Vagina (tissue), 2 donors: ENCODE measurements at regions not wholly inside any gene's neighbourhood (a gene's known extent, or its start where the extent isn't known, plus 50 kb on each side); places are given as distances from the start of the nearest gene placed in this dataset.

Experiments used
- DNase-seq, 2 donors: peaks; one replicate each; pipeline ENCODE4 v3.0.0-alpha.2; 2017; ENCODE audit errors: extremely low spot score in 2 of 2
- H3K27ac ChIP-seq: fragments of 200-600 bp; sonication (generic); one replicate; pipeline ENCODE4 v1.5.1; 2019
- H3K27me3 ChIP-seq: fragments of 200-600 bp; sonication (generic); one replicate; pipeline ENCODE4 v1.5.1; 2019
- H3K36me3 ChIP-seq, 2 donors: fragments of 200-600 bp; sonication (generic); one replicate each; pipeline ENCODE4 v1.5.1; 2017 to 2019
- H3K4me1 ChIP-seq: fragments of 200-600 bp; sonication (generic); one replicate; pipeline ENCODE4 v1.5.1; 2019
- H3K4me3 ChIP-seq, 2 donors: fragments of 200-600 bp; sonication (generic); 1 replicate in 1 of 2; 2 replicates in 1 of 2; pipeline ENCODE4 v1.5.1; 2016 to 2019
- H3K9me3 ChIP-seq: fragments of 200-600 bp; sonication (generic); one replicate; pipeline ENCODE4 v1.5.1; 2019
- POLR2A ChIP-seq, 2 donors: fragments of 450-650 bp; IDR thresholded peaks; one replicate each; pipeline ENCODE4 v1.6.1; 2017; ENCODE audit warnings: antibody characterized with exemption in 2 of 2, mild to moderate bottlenecking in 2 of 2, moderate library complexity in 2 of 2
- POLR2AphosphoS5 ChIP-seq, 2 donors: sonication (generic); formaldehyde crosslinking; IDR thresholded peaks; one replicate each; pipeline ENCODE4 v1.9.0; 2017; ENCODE audit warnings: antibody characterized with exemption in 2 of 2, mild to moderate bottlenecking in 2 of 2, low read depth in 1 of 2; ENCODE audit not compliant: insufficient read depth in 1 of 2
- intact Hi-C: fragments of 100-400 bp; cut with DNase I; formaldehyde crosslinking; loops from one replicate; pipeline ENCODE4 v1.15.1; 2023
- TF ChIP-seq, protein P1 (sequence below), 3 experiments: fragments of 450-650 bp in 2 of 3; fragments of 200-600 bp in 1 of 3; sonication (generic) in 1 of 3; IDR thresholded peaks; one replicate each; pipeline ENCODE4 v1.5.1; 2017 to 2019; ENCODE audit warnings: antibody characterized with exemption in 3 of 3, mild to moderate bottlenecking in 2 of 3, moderate library complexity in 2 of 3

DNA sequence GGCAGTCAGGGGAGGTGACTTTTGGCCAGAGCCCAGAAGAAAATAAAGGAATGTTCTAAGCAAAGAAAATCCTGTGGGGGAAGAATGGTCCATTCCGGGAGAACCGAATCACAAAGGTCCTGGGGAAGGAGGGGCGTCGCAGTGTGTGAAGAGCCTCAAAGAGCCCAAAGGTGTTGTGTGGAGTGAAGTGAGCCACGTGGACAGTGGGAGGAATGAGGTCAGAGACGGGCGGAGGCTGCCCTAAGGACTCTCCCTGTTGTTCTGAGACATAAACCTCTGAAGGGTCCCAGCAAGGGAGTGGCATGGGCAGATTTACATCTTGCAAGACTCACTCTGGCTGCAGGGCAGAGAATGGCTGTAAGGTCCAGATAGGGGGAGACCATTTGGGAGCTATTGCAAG is 91.3 kb upstream of the SEC11C start:
- TF ChIP-seq POLR2A (IDR thresholded peaks at IDR 0.05) (no peak), POLR2AphosphoS5 (IDR thresholded peaks at IDR 0.05; ENCODE audit: insufficient read depth in 1 of 2, low read depth in 1 of 2) (no peak)
- TF ChIP-seq, protein P1, sequence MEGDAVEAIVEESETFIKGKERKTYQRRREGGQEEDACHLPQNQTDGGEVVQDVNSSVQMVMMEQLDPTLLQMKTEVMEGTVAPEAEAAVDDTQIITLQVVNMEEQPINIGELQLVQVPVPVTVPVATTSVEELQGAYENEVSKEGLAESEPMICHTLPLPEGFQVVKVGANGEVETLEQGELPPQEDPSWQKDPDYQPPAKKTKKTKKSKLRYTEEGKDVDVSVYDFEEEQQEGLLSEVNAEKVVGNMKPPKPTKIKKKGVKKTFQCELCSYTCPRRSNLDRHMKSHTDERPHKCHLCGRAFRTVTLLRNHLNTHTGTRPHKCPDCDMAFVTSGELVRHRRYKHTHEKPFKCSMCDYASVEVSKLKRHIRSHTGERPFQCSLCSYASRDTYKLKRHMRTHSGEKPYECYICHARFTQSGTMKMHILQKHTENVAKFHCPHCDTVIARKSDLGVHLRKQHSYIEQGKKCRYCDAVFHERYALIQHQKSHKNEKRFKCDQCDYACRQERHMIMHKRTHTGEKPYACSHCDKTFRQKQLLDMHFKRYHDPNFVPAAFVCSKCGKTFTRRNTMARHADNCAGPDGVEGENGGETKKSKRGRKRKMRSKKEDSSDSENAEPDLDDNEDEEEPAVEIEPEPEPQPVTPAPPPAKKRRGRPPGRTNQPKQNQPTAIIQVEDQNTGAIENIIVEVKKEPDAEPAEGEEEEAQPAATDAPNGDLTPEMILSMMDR (IDR thresholded peaks at IDR 0.05): no peak
- no peaks in the 10 kb centered on the region for H3K36me3 ChIP-seq
- no peaks in the 10 kb centered on the region for H3K9me3 ChIP-seq
- DNase-seq: no peak
- no peak overlapping the region for H3K4me3 ChIP-seq
- no peaks in the 10 kb centered on the region for H3K27me3 ChIP-seq
- intact Hi-C loops: loop anchor here (10.0 kb wide), 1 partner anchor 54 kb away; no protein-coding TSS in a partner anchor
- H3K4me1 ChIP-seq: peaks cover 6% of the 10 kb centered on the region
- no peak overlapping the region for H3K27ac ChIP-seq

DNA sequence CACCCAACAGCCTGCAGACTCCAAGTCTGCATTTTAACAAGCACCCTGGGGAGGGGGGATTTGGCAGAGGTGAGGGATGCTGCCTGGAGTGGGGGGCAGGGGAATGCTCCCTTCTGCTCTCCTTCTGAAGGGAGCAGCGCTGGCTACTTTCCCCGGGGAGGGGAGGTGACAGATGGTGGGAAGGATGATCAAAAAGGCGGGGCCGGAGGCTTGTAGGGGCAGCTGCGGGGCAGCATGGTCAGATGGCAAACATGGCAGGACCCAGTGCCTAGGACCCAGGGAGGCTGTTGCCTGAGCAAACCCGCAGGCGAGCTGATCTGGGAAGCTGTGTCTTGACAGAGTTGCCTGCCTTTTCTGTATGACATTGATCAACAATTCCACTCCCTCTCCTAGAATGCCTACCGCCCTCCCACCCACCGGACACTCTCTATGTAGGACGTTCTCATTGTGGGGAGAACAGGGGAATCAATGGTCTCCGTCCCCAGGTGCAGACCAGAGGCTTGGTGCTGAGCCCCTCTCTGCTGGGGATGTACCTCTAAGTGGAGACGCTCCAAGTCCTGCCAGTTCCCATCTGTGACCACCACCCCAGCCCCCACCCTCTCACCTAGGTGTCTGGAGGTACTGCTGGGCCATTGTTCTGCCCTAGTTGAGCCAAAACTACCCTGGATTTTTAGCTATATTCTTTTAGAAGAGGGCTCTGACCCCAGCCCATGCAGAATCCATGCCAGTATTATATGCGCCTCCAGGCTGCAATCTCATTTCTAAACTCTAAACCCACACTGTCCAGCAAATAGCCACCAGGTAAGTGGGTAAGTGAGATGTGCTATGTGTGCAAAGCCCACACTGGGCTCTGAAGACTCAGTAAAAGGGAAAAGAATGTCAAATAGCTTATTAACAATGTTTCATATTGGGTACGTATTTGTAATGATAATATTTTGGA is 89.7 kb upstream of the SEC11C start:
- no peaks in the 10 kb centered on the region for H3K27me3 ChIP-seq
- TF ChIP-seq POLR2A (IDR thresholded peaks at IDR 0.05) (no peak), POLR2AphosphoS5 (IDR thresholded peaks at IDR 0.05; ENCODE audit: insufficient read depth in 1 of 2, low read depth in 1 of 2) (no peak)
- TF ChIP-seq, protein P1 (IDR thresholded peaks at IDR 0.05): no peak
- DNase-seq: no peak
- peaks cover 6% of the 10 kb centered on the region for H3K4me1 ChIP-seq
- H3K4me3 ChIP-seq: no peak overlapping the region
- intact Hi-C loops: loop anchor here (10.0 kb wide), 1 partner anchor 55 kb away; no protein-coding TSS in a partner anchor
- no peak overlapping the region for H3K27ac ChIP-seq
- H3K36me3 ChIP-seq: no peaks in the 10 kb centered on the region
- no peaks in the 10 kb centered on the region for H3K9me3 ChIP-seq

- Histone ChIP-seq H3K36me3 (no peaks in the 10 kb centered on the region), H3K9me3 (no peaks in the 10 kb centered on the region), H3K4me1 (peaks cover 6% of the 10 kb centered on the region), H3K27me3 (no peaks in the 10 kb centered on the region), H3K4me3 (no peak overlapping the region), H3K27ac (no peak overlapping the region)
- TF ChIP-seq POLR2A (IDR thresholded peaks at IDR 0.05) (no peak), POLR2AphosphoS5 (IDR thresholded peaks at IDR 0.05; ENCODE audit: insufficient read depth in 1 of 2, low read depth in 1 of 2) (no peak)
- TF ChIP-seq, protein P1 (IDR thresholded peaks at IDR 0.05): no peak
- no peak for DNase-seq
- intact Hi-C loops: no loop called here
These were observed 89.0 kb upstream of the SEC11C start for GRCh38 chr18:59050661-59051057.

DNA sequence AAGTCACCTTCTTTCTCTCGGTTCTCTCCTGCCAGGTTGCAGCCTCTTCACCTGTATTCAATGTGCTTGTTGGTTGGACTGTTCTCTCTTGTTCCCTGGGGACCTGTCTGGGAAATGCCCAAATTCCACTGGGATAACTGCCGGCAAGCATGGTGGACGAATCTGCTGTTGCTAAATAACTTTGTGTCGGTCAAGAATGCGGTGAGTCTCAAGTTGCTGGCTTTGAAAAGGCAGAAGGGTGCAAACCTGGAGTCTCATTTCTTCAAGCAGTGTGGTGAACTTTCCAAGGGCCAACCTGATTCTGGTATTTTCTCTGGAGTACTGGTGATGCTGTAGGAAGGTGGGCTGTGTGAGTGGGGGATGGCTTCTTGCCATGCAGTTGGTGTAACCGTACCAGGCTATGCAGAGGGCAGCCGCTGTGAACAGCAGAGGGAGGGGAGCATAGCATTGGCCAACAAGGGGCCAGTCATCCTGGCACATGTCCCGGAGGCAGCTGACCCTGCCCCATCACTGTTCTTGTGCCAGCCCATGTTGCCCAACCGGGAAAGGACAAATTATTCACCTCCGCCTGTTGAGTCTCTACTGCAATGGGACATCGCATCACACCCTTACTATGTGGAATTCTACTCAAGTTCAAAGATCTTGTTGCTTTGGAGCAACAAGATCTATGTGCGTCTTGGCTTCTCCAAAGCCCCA is 88.1 kb upstream of the SEC11C start:
- DNase-seq: no peak
- no peak overlapping the region for H3K4me3 ChIP-seq
- H3K36me3 ChIP-seq: no peaks in the 10 kb centered on the region
- intact Hi-C loops: no loop called here
- H3K27ac ChIP-seq: no peak overlapping the region
- no peaks in the 10 kb centered on the region for H3K27me3 ChIP-seq
- TF ChIP-seq POLR2A (IDR thresholded peaks at IDR 0.05): no peak
- no peak for TF ChIP-seq POLR2AphosphoS5 (IDR thresholded peaks at IDR 0.05; ENCODE audit: insufficient read depth in 1 of 2, low read depth in 1 of 2)
- TF ChIP-seq, protein P1 (IDR thresholded peaks at IDR 0.05): no peak
- H3K9me3 ChIP-seq: no peaks in the 10 kb centered on the region
- peaks cover 11% of the 10 kb centered on the region for H3K4me1 ChIP-seq
